Astrocyte of the spinal cord (primary cell): ENCODE measurements at regions not wholly inside any gene's neighbourhood (a gene's known extent, or its start where the extent isn't known, plus 50 kb on each side); places are given as distances from the start of the nearest gene placed in this dataset.
"Not testable (repeated sequence)": the region's sequence is repeated elsewhere in the genome, so short reads cannot be mapped to it uniquely, and the experiment has no call there.

ENCODE experiments used
- DNase-seq: peaks from one replicate; pipeline ENCODE4 v3.0.0; 2011; ENCODE audit warnings: low read depth, low spot score
- H3K4me3 ChIP-seq: 2 replicates; pipeline ENCODE4 v1.5.1; 2011; ENCODE audit warnings: low read depth, mild to moderate bottlenecking, low read length, moderate library complexity
- in situ Hi-C: cut with HindIII; loops from 2 replicates; pipeline ENCODE4 v1.10.0; 2017; ENCODE audit warnings: low sequenced_read_pairs
- TF ChIP-seq, protein P1 (sequence below): IDR thresholded peaks from 2 replicates; pipeline ENCODE4 v1.5.1; 2012; ENCODE audit warnings: low read depth, mild to moderate bottlenecking, low read length, inconsistent platforms

GRCh38 chr4:149050840-149051239 is 608.6 kb upstream of the NR3C2 start:
- TF ChIP-seq, protein P1, sequence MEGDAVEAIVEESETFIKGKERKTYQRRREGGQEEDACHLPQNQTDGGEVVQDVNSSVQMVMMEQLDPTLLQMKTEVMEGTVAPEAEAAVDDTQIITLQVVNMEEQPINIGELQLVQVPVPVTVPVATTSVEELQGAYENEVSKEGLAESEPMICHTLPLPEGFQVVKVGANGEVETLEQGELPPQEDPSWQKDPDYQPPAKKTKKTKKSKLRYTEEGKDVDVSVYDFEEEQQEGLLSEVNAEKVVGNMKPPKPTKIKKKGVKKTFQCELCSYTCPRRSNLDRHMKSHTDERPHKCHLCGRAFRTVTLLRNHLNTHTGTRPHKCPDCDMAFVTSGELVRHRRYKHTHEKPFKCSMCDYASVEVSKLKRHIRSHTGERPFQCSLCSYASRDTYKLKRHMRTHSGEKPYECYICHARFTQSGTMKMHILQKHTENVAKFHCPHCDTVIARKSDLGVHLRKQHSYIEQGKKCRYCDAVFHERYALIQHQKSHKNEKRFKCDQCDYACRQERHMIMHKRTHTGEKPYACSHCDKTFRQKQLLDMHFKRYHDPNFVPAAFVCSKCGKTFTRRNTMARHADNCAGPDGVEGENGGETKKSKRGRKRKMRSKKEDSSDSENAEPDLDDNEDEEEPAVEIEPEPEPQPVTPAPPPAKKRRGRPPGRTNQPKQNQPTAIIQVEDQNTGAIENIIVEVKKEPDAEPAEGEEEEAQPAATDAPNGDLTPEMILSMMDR: no peak
- in situ Hi-C loops: no loop called here
- no peak overlapping the region for H3K4me3 ChIP-seq
- no peak for DNase-seq

GRCh38 chr4:149048451-149049143 is 606.4 kb upstream of the NR3C2 start:
- no peak overlapping the region for H3K4me3 ChIP-seq
- TF ChIP-seq, protein P1: no peak
- no peak for DNase-seq
- in situ Hi-C loops: no loop called here

DNA sequence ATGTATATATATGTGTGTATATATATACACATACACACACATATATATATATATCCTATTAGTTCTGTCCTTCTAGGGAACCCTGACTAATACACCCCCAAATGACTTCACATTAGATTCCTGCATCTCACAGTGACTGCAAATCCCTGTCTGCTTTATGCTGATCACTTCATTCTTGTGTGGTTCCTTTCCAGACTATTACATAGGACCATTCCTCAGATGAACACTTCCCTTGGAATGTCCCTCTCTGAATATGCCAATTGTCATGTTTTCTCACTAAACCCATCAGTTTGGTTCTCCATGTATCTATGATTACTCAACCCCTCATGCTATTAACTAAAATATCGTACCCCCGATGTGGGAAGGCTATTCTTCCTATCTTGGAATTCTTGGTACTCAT is 605.2 kb upstream of the NR3C2 start:
- in situ Hi-C loops: no loop called here

DNA sequence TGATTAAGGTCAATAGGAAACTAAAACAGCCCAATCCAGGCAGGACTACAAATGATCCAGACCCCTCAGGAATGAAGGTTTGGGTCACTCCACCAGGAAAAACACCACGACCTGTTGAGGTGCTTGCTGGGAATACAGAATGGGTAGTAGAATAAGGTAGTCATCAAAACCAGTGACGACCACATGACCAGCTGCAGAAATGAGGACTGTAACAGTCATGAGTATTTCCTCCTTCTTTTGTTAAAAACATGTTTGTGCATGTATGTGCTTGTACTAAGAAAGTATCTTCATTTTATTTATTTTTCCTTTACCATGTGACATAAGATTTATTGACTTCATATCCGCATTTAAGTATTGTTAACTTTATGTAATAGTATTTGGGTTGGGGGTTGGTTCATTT is 603.5 kb upstream of the NR3C2 start:
- no peak overlapping the region for H3K4me3 ChIP-seq
- in situ Hi-C loops: no loop called here
- TF ChIP-seq, protein P1: no peak

More for the DNA sequence above, 605.2 kb upstream of the NR3C2 start:
- DNase-seq: peak; percentile 10
- H3K4me3 ChIP-seq: no peak overlapping the region
- TF ChIP-seq, protein P1: no peak

DNA sequence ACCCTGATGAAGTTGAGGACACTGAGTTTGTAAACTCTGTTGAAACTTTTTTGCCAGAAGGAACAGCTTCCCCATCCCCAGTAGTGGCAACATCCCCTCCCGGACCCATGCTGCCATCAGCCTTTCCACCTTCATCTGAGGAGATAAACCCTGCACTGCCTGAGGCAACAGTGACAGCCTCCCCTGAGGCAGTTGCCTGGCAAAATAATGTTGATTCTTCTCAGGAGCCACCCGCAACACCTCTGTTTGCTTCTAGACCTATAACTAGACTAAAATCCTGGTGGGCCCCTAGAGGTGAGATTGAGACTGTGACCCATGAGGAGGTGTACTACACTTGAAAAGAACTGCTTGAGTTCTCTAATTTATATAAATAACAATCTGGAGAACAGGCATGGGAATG is 597.6 kb upstream of the NR3C2 start:
- DNase-seq, H3K4me3 ChIP-seq, in situ Hi-C loops: not testable (repeated sequence)

More for the DNA sequence above, 603.5 kb upstream of the NR3C2 start:
- no peak for DNase-seq

- in situ Hi-C loops: no loop called here
- TF ChIP-seq, protein P1: peak; percentile 45
- peak; percentile 12 for DNase-seq
- no peak overlapping the region for H3K4me3 ChIP-seq
Observed at GRCh38 chr4:149031399-149031798, 589.2 kb upstream of the NR3C2 start.

- TF ChIP-seq, protein P1: no peak
- in situ Hi-C loops: no loop called here
- no peak for DNase-seq
- H3K4me3 ChIP-seq: no peak overlapping the region
Observed at GRCh38 chr4:149029056-149029651, 586.9 kb upstream of the NR3C2 start.
